ENCODE measurements at regions not wholly inside any gene's neighbourhood (a gene's known extent, or its start where the extent isn't known, plus 50 kb on each side); places are given as distances from the start of the nearest gene placed in this dataset.

GRCh38 chr3:176807938-176808337 lies 389.3 kb downstream of the TBL1XR1 start:
- BruUV-seq (replicated peaks): no TSS peak
- WGBS (ENCODE audit: low lambda C conversion rate): 1% methylated on average over 2 of the region's 2 CpGs
- CTCF ChIA-PET (ENCODE audit: low intra/inter-chr PET ratio, low total read pairs): no interaction called here

More at GRCh38 chr3:176807938-176808337, 389.3 kb downstream of the TBL1XR1 start:
- Histone ChIP-seq H2AFZ (ENCODE audit: low read length) (no peak overlapping the region), H3K79me2 (ENCODE audit: insufficient read depth, low read length) (no peaks in the 10 kb centered on the region), H3K4me2 (ENCODE audit: low read depth, low read length) (no peak overlapping the region), H3K27me3 (ENCODE audit: control insufficient read depth in 1 of 2, insufficient read depth in 2 of 2, low read length in 2 of 2) (no peaks in the 10 kb centered on the region), H3K4me1 (ENCODE audit: insufficient read depth, low read length) (no peaks in the 10 kb centered on the region), H3K9ac (ENCODE audit: insufficient read depth, low read depth, low read length) (no peak overlapping the region), H3K27ac (ENCODE audit: extremely low read length, insufficient read depth, low read length) (no peak overlapping the region), H4K20me1 (ENCODE audit: insufficient read depth, low read length) (no peaks in the 10 kb centered on the region), H3K4me3 (replicated peaks in 1 of 3; ENCODE audit: insufficient read depth in 1 of 3, low read depth in 2 of 3, low read length in 3 of 3) (no peak overlapping the region), H3K36me3 (replicated peaks in 1 of 2; ENCODE audit: control insufficient read depth in 1 of 2, insufficient read depth in 2 of 2, low read length in 2 of 2) (no peaks in the 10 kb centered on the region), H3K9me3 (ENCODE audit: low read length) (no peaks in the 10 kb centered on the region)
- intact Hi-C loops (cut with micrococcal nuclease; ENCODE audit: unreplicated experiment): no loop called here
- POLR2A ChIA-PET: no interaction called here
- ATAC-seq (no peak), FAIRE-seq (no peak), DNase-seq (ENCODE audit: low spot score) (no peak)
- TF ChIP-seq THRA (CRISPR knock-in tag; IDR thresholded peaks at IDR 0.05; ENCODE audit: borderline replicate concordance): no peak
- no peak for TF ChIP-seq ZNF18 (CRISPR knock-in tag; IDR thresholded peaks at IDR 0.05; ENCODE audit: insufficient replicate concordance)
- no peak for TF ChIP-seq ZNF724P (CRISPR knock-in tag; IDR thresholded peaks at IDR 0.05; ENCODE audit: borderline replicate concordance)
- no peak for TF ChIP-seq TEAD3 (CRISPR knock-in tag; optimal IDR thresholded peaks at IDR 0.05; ENCODE audit: borderline replicate concordance)
- no peak for TF ChIP-seq NFKBIZ (CRISPR knock-in tag; IDR thresholded peaks at IDR 0.05)
- no peak for TF ChIP-seq FOXK1 (CRISPR knock-in tag; IDR thresholded peaks at IDR 0.05; ENCODE audit: borderline replicate concordance, low read depth)
- TF ChIP-seq TBX2 (CRISPR knock-in tag; IDR thresholded peaks at IDR 0.05; ENCODE audit: borderline replicate concordance): no peak
- TF ChIP-seq ZNF160 (CRISPR knock-in tag; IDR thresholded peaks at IDR 0.05): no peak
- TF ChIP-seq ZC3H13 (CRISPR knock-in tag; IDR thresholded peaks at IDR 0.05): no peak
- no peak for TF ChIP-seq SALL1 (CRISPR knock-in tag; IDR thresholded peaks at IDR 0.05)
- TF ChIP-seq HHEX (CRISPR knock-in tag; IDR thresholded peaks at IDR 0.05): no peak
- TF ChIP-seq RAD21 (CRISPR knock-in tag; IDR thresholded peaks at IDR 0.05): no peak
- in situ Hi-C loops (cut with HindIII; ENCODE audit: extremely low pct_ligation_motif_present, low pct_unique_long_range_greater_than_20kb): no loop called here
